Smooth muscle cell of the brain vasculature (primary cell): ENCODE measurements at regions not wholly inside any gene's neighbourhood (a gene's known extent, or its start where the extent isn't known, plus 50 kb on each side); places are given as distances from the start of the nearest gene placed in this dataset.

Experiments used
- DNase-seq: peaks from one replicate; pipeline ENCODE4 v3.0.0-alpha.2; 2012; ENCODE audit warnings: low read depth, low spot score

- no peak for DNase-seq
Measured at GRCh38 chr17:77861981-77862645, 96.4 kb upstream of the TNRC6C start.

- DNase-seq = no peak
Measured at GRCh38 chr17:77862890-77863813, 95.4 kb upstream of the TNRC6C start.

GRCh38 chr17:77863814-77864161 is 94.7 kb upstream of the TNRC6C start:
- DNase-seq = no peak

GRCh38 chr17:77864234-77865111 is 94.0 kb upstream of the TNRC6C start:
- DNase-seq = no peak

GRCh38 chr17:77865112-77865611 is 93.3 kb upstream of the TNRC6C start:
- DNase-seq = no peak

GRCh38 chr17:77865716-77866115 is 92.8 kb upstream of the TNRC6C start:
- DNase-seq = no peak

- DNase-seq = no peak
Measured at GRCh38 chr17:77867308-77867781, 91.2 kb upstream of the TNRC6C start.

GRCh38 chr17:77867976-77868713 is 90.4 kb upstream of the TNRC6C start:
- DNase-seq = no peak

- DNase-seq = no peak
Measured at GRCh38 chr17:77869041-77869599, 89.4 kb upstream of the TNRC6C start.

GRCh38 chr17:77869665-77870132 is 88.8 kb upstream of the TNRC6C start:
- no peak for DNase-seq

GRCh38 chr17:77872199-77872598 is 86.3 kb upstream of the TNRC6C start:
- DNase-seq = no peak

GRCh38 chr17:77872714-77873499 is 85.6 kb upstream of the TNRC6C start:
- DNase-seq = no peak

- no peak for DNase-seq
Measured at GRCh38 chr17:77873500-77874302, 84.8 kb upstream of the TNRC6C start.

- no peak for DNase-seq
Measured at GRCh38 chr17:77874303-77875050, 84.0 kb upstream of the TNRC6C start.

GRCh38 chr17:77875051-77875780 is 83.3 kb upstream of the TNRC6C start:
- no peak for DNase-seq

- DNase-seq = no peak
Measured at GRCh38 chr17:77875881-77876509, 82.5 kb upstream of the TNRC6C start.

GRCh38 chr17:77877036-77877435 is 81.5 kb upstream of the TNRC6C start:
- no peak for DNase-seq
